Heart left ventricle (tissue), 13 donors: ENCODE measurements at regions not wholly inside any gene's neighbourhood (a gene's known extent, or its start where the extent isn't known, plus 50 kb on each side); places are given as distances from the start of the nearest gene placed in this dataset.

ENCODE experiments used
- POLR2A ChIP-seq, 2 donors: fragments of 450-650 bp; IDR thresholded peaks; one replicate each; pipeline ENCODE4 v1.6.1; 2017; ENCODE audit warnings: antibody characterized with exemption in 2 of 2, mild to moderate bottlenecking in 2 of 2, moderate library complexity in 2 of 2
- TF ChIP-seq, protein P1 (sequence below), 12 donors: fragments of 200-600 bp; sonication (generic) in 4 of 12; IDR thresholded peaks; one replicate each; pipeline versions ENCODE4 v1.5.0 to v1.8.0; 2018 to 2022; ENCODE audit warnings: antibody characterized with exemption in 12 of 12, mild to moderate bottlenecking in 5 of 12
- donor health status: ischemic (EF 13 %, LVEDD 7.1; RV severe dilation, severe dysfunction).
- donor health status: DM: no; HTN: yes; CAD: no.
- donor health status: DM: no; HTN: no; CAD: no.
- donor health status: ischemic (EF 25% LVEDD 6.9; RV normal size, moderate dysfunction).
- donor health status: ischemic (EF 25% LVEDD 5.7; RV mildly dilated, moderate dysfunction).
- donor health status: ischemic (EF 35%, LVEDD 5.7; RV mildly dilated, moderate dysfunction).
- donor health status: nonischemic (EF 11% LVEDD 7.7; RV severe dilation, severe dysfunction).
- donor health status: DM: yes; HTN: yes; CAD: no.
- donor health status: PGD.
- donor health status: ischemic (EF 29% LVEDD 5.4; RV normal size, mild dysfunction).
- donor health status: nonischemic (EF 23%, LVEDD 6.1; RV moderate dilation, normal function).

DNA sequence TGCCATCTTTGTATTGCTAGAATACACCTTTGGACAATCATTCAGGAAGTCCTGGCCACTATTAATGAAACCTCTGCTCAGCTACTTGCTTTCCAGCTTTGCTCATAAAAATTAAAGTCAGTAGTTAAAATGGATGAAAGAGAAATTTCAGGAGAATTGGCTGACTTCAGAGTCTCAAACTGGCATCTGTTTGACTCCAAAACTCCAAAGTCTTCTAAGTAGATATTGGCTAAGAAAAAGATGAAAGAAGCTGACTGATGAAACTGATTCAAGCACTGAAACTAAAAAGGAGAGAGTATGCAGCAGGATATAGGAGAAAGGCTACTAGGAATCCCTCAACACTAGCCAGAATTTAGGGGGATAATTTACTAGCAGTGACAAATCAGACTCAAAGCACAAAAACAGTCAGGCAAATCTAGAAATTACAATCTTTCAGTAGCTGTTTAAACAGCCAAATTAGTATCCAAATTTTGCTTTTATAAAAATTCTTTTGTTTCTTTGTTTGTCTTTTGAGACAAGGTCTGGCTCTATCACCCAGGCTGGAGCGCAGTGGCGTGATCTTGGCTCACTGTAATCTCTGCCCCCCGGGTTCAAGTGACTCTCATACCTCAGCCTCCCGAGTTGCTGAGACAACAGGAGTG lies 52.1 kb upstream of the DTNA start:
- TF ChIP-seq, protein P1, sequence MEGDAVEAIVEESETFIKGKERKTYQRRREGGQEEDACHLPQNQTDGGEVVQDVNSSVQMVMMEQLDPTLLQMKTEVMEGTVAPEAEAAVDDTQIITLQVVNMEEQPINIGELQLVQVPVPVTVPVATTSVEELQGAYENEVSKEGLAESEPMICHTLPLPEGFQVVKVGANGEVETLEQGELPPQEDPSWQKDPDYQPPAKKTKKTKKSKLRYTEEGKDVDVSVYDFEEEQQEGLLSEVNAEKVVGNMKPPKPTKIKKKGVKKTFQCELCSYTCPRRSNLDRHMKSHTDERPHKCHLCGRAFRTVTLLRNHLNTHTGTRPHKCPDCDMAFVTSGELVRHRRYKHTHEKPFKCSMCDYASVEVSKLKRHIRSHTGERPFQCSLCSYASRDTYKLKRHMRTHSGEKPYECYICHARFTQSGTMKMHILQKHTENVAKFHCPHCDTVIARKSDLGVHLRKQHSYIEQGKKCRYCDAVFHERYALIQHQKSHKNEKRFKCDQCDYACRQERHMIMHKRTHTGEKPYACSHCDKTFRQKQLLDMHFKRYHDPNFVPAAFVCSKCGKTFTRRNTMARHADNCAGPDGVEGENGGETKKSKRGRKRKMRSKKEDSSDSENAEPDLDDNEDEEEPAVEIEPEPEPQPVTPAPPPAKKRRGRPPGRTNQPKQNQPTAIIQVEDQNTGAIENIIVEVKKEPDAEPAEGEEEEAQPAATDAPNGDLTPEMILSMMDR (IDR thresholded peaks at IDR 0.05), result no peak
- no peak for TF ChIP-seq POLR2A (IDR thresholded peaks at IDR 0.05)
